ENCODE measurements at regions not wholly inside any gene's neighbourhood (a gene's known extent, or its start where the extent isn't known, plus 50 kb on each side); places are given as distances from the start of the nearest gene placed in this dataset.

DNA sequence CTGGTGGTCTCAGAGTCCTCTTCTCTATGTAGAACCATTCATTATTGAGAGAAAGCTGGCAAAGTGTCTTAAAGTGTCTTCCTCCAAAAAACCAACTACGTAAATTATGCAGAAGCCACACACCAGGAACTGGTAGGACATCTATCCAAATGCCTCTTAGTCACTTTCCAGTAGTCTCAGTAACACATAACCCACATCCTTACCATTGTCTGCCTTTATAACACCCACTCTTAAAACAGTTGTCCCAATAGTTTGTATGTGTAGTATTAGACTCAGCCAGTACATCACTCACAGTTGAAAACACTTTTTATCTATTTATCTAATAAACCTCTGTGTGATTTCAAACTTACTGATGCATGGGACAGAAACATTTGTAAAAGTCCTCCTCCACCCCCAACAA, 143.6 kb upstream of the HNRNPA3 start:
- Histone ChIP-seq H3K9me2 (ENCODE audit: insufficient read depth, low read length) (no peaks in the 10 kb centered on the region), H3K36me3 (ENCODE audit: insufficient read depth, low read length) (no peaks in the 10 kb centered on the region), H4K20me1 (ENCODE audit: insufficient read depth, low read length) (no peaks in the 10 kb centered on the region), H3K4me1 (ENCODE audit: insufficient read depth, low read length, poor library complexity, severe bottlenecking) (no peaks in the 10 kb centered on the region), H2AFZ (ENCODE audit: low read length) (no peak overlapping the region), H3K27ac (ENCODE audit: low read depth, low read length, poor library complexity, severe bottlenecking) (no peak overlapping the region), H3K79me2 (ENCODE audit: insufficient read depth, low read depth, low read length) (no peaks in the 10 kb centered on the region), H3K9me3 (ENCODE audit: low read length) (no peaks in the 10 kb centered on the region), H3K4me3 (ENCODE audit: low read depth, low read length, poor library complexity, severe bottlenecking) (no peak overlapping the region), H3K4me2 (ENCODE audit: low read length) (no peak overlapping the region)
- intact Hi-C loops (cut with micrococcal nuclease; ENCODE audit: unreplicated experiment): no loop called here
- no TSS peak for BruUV-seq (replicated peaks)
- no peak for DNase-seq (ENCODE audit: low spot score)
- POLR2A ChIA-PET: no interaction called here
- CTCF ChIA-PET (ENCODE audit: unreplicated experiment): no interaction called here
- no peak for TF ChIP-seq EZH2phosphoT487 (IDR thresholded peaks at IDR 0.05; ENCODE audit: borderline replicate concordance, low read depth, low read length)
- TF ChIP-seq, protein P1, sequence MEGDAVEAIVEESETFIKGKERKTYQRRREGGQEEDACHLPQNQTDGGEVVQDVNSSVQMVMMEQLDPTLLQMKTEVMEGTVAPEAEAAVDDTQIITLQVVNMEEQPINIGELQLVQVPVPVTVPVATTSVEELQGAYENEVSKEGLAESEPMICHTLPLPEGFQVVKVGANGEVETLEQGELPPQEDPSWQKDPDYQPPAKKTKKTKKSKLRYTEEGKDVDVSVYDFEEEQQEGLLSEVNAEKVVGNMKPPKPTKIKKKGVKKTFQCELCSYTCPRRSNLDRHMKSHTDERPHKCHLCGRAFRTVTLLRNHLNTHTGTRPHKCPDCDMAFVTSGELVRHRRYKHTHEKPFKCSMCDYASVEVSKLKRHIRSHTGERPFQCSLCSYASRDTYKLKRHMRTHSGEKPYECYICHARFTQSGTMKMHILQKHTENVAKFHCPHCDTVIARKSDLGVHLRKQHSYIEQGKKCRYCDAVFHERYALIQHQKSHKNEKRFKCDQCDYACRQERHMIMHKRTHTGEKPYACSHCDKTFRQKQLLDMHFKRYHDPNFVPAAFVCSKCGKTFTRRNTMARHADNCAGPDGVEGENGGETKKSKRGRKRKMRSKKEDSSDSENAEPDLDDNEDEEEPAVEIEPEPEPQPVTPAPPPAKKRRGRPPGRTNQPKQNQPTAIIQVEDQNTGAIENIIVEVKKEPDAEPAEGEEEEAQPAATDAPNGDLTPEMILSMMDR (conservative IDR thresholded peaks at IDR 0.05; ENCODE audit: low read length): no peak

DNA sequence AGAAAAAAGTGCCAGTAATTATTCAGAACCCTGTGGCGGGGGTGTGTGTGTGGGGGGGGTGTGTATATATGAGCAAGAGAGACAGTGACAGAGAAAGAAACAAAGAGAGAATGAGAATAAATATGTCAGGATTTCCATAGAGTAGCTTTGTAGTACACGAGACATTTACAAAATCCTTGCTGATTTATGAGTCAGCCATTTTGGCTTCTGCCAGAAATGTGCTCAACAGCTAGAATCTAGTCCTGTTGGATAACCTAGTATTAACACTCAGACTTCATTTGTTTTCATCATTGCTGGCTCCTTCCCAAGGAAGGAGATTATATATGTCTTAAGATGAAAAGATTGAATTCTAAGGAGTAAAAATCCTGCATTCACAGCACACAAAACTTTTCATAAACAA, 140.5 kb upstream of the HNRNPA3 start:
- CTCF ChIA-PET (ENCODE audit: unreplicated experiment): no interaction called here
- TF ChIP-seq, protein P1 (conservative IDR thresholded peaks at IDR 0.05; ENCODE audit: low read length): no peak
- TF ChIP-seq EZH2phosphoT487 (IDR thresholded peaks at IDR 0.05; ENCODE audit: borderline replicate concordance, low read depth, low read length): no peak
- Histone ChIP-seq H3K36me3 (ENCODE audit: insufficient read depth, low read length) (no peaks in the 10 kb centered on the region), H3K9me2 (ENCODE audit: insufficient read depth, low read length) (no peaks in the 10 kb centered on the region), H3K4me2 (ENCODE audit: low read length) (no peak overlapping the region), H3K4me1 (ENCODE audit: insufficient read depth, low read length, poor library complexity, severe bottlenecking) (no peaks in the 10 kb centered on the region), H3K79me2 (ENCODE audit: insufficient read depth, low read depth, low read length) (no peaks in the 10 kb centered on the region), H3K4me3 (ENCODE audit: low read depth, low read length, poor library complexity, severe bottlenecking) (no peak overlapping the region), H2AFZ (ENCODE audit: low read length) (no peak overlapping the region), H4K20me1 (ENCODE audit: insufficient read depth, low read length) (no peaks in the 10 kb centered on the region), H3K27ac (ENCODE audit: low read depth, low read length, poor library complexity, severe bottlenecking) (no peak overlapping the region), H3K9me3 (ENCODE audit: low read length) (no peaks in the 10 kb centered on the region)
- DNase-seq (ENCODE audit: low spot score): no peak
- POLR2A ChIA-PET: interaction anchor here (0.6 kb wide), 1 partner anchor 329 kb away, joined by 3 read pairs; no protein-coding TSS in a partner anchor
- BruUV-seq (replicated peaks): no TSS peak
- intact Hi-C loops (cut with micrococcal nuclease; ENCODE audit: unreplicated experiment): no loop called here

DNA sequence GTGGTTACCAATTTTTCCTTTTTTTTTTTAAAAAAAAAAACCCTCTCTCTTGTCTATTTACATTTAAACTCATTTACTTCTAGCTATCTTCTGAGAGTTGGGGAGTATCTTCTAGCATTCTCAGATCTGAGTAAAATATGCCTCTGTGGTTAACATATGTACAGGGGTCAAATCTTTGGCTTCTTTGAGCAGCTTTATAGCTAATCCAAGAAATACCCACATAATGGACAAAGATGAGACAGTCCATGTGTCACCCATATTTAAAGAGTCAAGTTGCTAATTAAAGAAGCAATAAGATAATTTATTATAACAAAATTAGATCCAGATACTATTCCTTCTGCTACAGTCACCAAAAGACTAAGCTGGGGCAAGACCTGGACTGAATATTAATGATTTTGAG, 139.0 kb upstream of the HNRNPA3 start:
- no peaks in the 10 kb centered on the region for H3K4me1 ChIP-seq (ENCODE audit: insufficient read depth, low read length, poor library complexity, severe bottlenecking)
- no peaks in the 10 kb centered on the region for H3K36me3 ChIP-seq (ENCODE audit: insufficient read depth, low read length)
- CTCF ChIA-PET (ENCODE audit: unreplicated experiment): no interaction called here
- POLR2A ChIA-PET: interaction anchor here (0.6 to 0.7 kb wide), 8 partner anchors 23 to 843 kb away, joined by 3 to 6 read pairs (median 3); no protein-coding TSS in a partner anchor
- no peak overlapping the region for H3K27ac ChIP-seq (ENCODE audit: low read depth, low read length, poor library complexity, severe bottlenecking)
- H3K9me3 ChIP-seq (ENCODE audit: low read length): no peaks in the 10 kb centered on the region
- H3K4me2 ChIP-seq (ENCODE audit: low read length): no peak overlapping the region
- H2AFZ ChIP-seq (ENCODE audit: low read length): no peak overlapping the region
- TF ChIP-seq, protein P1 (conservative IDR thresholded peaks at IDR 0.05; ENCODE audit: low read length): no peak
- no peak for TF ChIP-seq EZH2phosphoT487 (IDR thresholded peaks at IDR 0.05; ENCODE audit: borderline replicate concordance, low read depth, low read length)
- H3K4me3 ChIP-seq (ENCODE audit: low read depth, low read length, poor library complexity, severe bottlenecking): no peak overlapping the region
- no peaks in the 10 kb centered on the region for H3K79me2 ChIP-seq (ENCODE audit: insufficient read depth, low read depth, low read length)
- DNase-seq (ENCODE audit: low spot score): no peak
- intact Hi-C loops (cut with micrococcal nuclease; ENCODE audit: unreplicated experiment): no loop called here
- no TSS peak for BruUV-seq (replicated peaks)
- no peaks in the 10 kb centered on the region for H3K9me2 ChIP-seq (ENCODE audit: insufficient read depth, low read length)
- no peaks in the 10 kb centered on the region for H4K20me1 ChIP-seq (ENCODE audit: insufficient read depth, low read length)
